ENCODE measurements at regions not wholly inside any gene's neighbourhood (a gene's known extent, or its start where the extent isn't known, plus 50 kb on each side); places are given as distances from the start of the nearest gene placed in this dataset.

GRCh38 chr1:72662918-72663317, 380.6 kb upstream of the NEGR1 start:
- Histone ChIP-seq H3K4me1 (no peaks in the 10 kb centered on the region), H3K27me3 (no peaks in the 10 kb centered on the region), H3K9me3 (peaks cover 0 to 7% (median 0%) of the 10 kb centered on the region in 12 donors), H3K27ac (no peak overlapping the region), H3K4me3 (no peak overlapping the region), H3K36me3 (no peaks in the 10 kb centered on the region)
- TF ChIP-seq CTCF (IDR thresholded peaks at IDR 0.05) = no peak
- TF ChIP-seq POLR2A (IDR thresholded peaks at IDR 0.05) = no peak
- no peak for DNase-seq
- ATAC-seq = no peak
- intact Hi-C loops (cut with DNase I) = no loop called here

- Histone ChIP-seq H3K27ac (no peak overlapping the region), H3K4me1 (no peaks in the 10 kb centered on the region), H3K27me3 (no peaks in the 10 kb centered on the region), H3K9me3 (no peaks in the 10 kb centered on the region), H3K4me3 (no peak overlapping the region), H3K36me3 (no peaks in the 10 kb centered on the region)
- DNase-seq (no peak), ATAC-seq (no peak)
- intact Hi-C loops (cut with DNase I) = no loop called here
- WGBS, 4 donors = 76 to 80% (median 78%) methylated on average over 5 of the region's 5 CpGs
- no peak for TF ChIP-seq CTCF (IDR thresholded peaks at IDR 0.05)
- no peak for TF ChIP-seq POLR2A (IDR thresholded peaks at IDR 0.05)
These were observed 368.6 kb upstream of the NEGR1 start for GRCh38 chr1:72650843-72651435.

- WGBS, 4 donors = 55 to 60% (median 58%) methylated on average over 3 of the region's 3 CpGs
- Histone ChIP-seq H3K36me3 (no peaks in the 10 kb centered on the region), H3K4me1 (no peaks in the 10 kb centered on the region), H3K27ac (no peak overlapping the region), H3K4me3 (no peak overlapping the region), H3K9me3 (no peaks in the 10 kb centered on the region), H3K27me3 (no peaks in the 10 kb centered on the region)
- ATAC-seq (no peak), DNase-seq (no peak)
- TF ChIP-seq POLR2A (IDR thresholded peaks at IDR 0.05) (no peak), CTCF (IDR thresholded peaks at IDR 0.05) (no peak)
- intact Hi-C loops (cut with DNase I) = no loop called here
These were observed 367.7 kb upstream of the NEGR1 start for GRCh38 chr1:72649991-72650390.

- intact Hi-C loops (cut with DNase I) = no loop called here
- no peak for ATAC-seq
- Histone ChIP-seq H3K27ac (no peak overlapping the region), H3K36me3 (no peaks in the 10 kb centered on the region), H3K27me3 (no peaks in the 10 kb centered on the region), H3K4me3 (no peak overlapping the region), H3K9me3 (no peaks in the 10 kb centered on the region), H3K4me1 (no peaks in the 10 kb centered on the region)
- WGBS, 4 donors = 89 to 91% (median 90%) methylated on average over 24 of the region's 24 CpGs
- TF ChIP-seq POLR2A (IDR thresholded peaks at IDR 0.05) = no peak
- TF ChIP-seq CTCF (IDR thresholded peaks at IDR 0.05) = no peak
- peak in 1 of 5 donors; percentile 42 for DNase-seq
These were observed 367.0 kb upstream of the NEGR1 start for GRCh38 chr1:72649211-72649888.

Data from heart left ventricle (tissue), 16 donors.